ENCODE measurements at regions not wholly inside any gene's neighbourhood (a gene's known extent, or its start where the extent isn't known, plus 50 kb on each side); places are given as distances from the start of the nearest gene placed in this dataset.

GRCh38 chr2:234306426-234307173, 190.3 kb downstream of the ARL4C start:
- Histone ChIP-seq H4K20me1 (ENCODE audit: insufficient read depth, low read length) (no peaks in the 10 kb centered on the region), H3K4me2 (ENCODE audit: low read length) (no peak overlapping the region), H3F3A (ENCODE audit: insufficient read depth, low read length) (no peaks in the 10 kb centered on the region), H3K9me2 (ENCODE audit: low read depth, low read length) (no peaks in the 10 kb centered on the region), H3K27ac (ENCODE audit: low read depth, low read length, poor library complexity, severe bottlenecking) (no peak overlapping the region), H3K4me3 (ENCODE audit: low read depth, low read length, poor library complexity, severe bottlenecking) (no peak overlapping the region), H3K9me3 (ENCODE audit: low read length) (no peaks in the 10 kb centered on the region), H3K9ac (ENCODE audit: low read length) (no peak overlapping the region), H3K79me2 (ENCODE audit: insufficient read depth, low read length) (no peaks in the 10 kb centered on the region), H2AFZ (ENCODE audit: low read length) (no peak overlapping the region), H3K36me3 (ENCODE audit: insufficient read depth, low read length) (no peaks in the 10 kb centered on the region), H3K27me3 (ENCODE audit: insufficient read depth, low read length) (no peaks in the 10 kb centered on the region), H3K4me1 (ENCODE audit: insufficient read depth, low read length, severe bottlenecking) (peaks cover 40% of the 10 kb centered on the region)
- no peak for TF ChIP-seq CTCF (IDR thresholded peaks at IDR 0.05; ENCODE audit: low read length)
- TF ChIP-seq EZH2 (IDR thresholded peaks at IDR 0.05; ENCODE audit: borderline replicate concordance, low read length) = no peak

- Histone ChIP-seq H3K4me1 (ENCODE audit: insufficient read depth, low read length, severe bottlenecking) (peaks cover 46% of the 10 kb centered on the region), H2AFZ (ENCODE audit: low read length) (no peak overlapping the region), H3K9ac (ENCODE audit: low read length) (no peak overlapping the region), H4K20me1 (ENCODE audit: insufficient read depth, low read length) (no peaks in the 10 kb centered on the region), H3F3A (ENCODE audit: insufficient read depth, low read length) (no peaks in the 10 kb centered on the region), H3K9me3 (ENCODE audit: low read length) (no peaks in the 10 kb centered on the region), H3K4me3 (ENCODE audit: low read depth, low read length, poor library complexity, severe bottlenecking) (no peak overlapping the region), H3K79me2 (ENCODE audit: insufficient read depth, low read length) (no peaks in the 10 kb centered on the region), H3K27me3 (ENCODE audit: insufficient read depth, low read length) (no peaks in the 10 kb centered on the region), H3K36me3 (ENCODE audit: insufficient read depth, low read length) (no peaks in the 10 kb centered on the region), H3K4me2 (ENCODE audit: low read length) (no peak overlapping the region), H3K27ac (ENCODE audit: low read depth, low read length, poor library complexity, severe bottlenecking) (no peak overlapping the region), H3K9me2 (ENCODE audit: low read depth, low read length) (no peaks in the 10 kb centered on the region)
- no peak for TF ChIP-seq CTCF (IDR thresholded peaks at IDR 0.05; ENCODE audit: low read length)
- no peak for TF ChIP-seq EZH2 (IDR thresholded peaks at IDR 0.05; ENCODE audit: borderline replicate concordance, low read length)
Measured at GRCh38 chr2:234305846-234306245, 191.0 kb downstream of the ARL4C start.

- no peak overlapping the region for H3K4me2 ChIP-seq (ENCODE audit: low read length)
- H2AFZ ChIP-seq (ENCODE audit: low read length) = no peak overlapping the region
- H3K9me3 ChIP-seq (ENCODE audit: low read length) = no peaks in the 10 kb centered on the region
- peaks cover 48% of the 10 kb centered on the region for H3K4me1 ChIP-seq (ENCODE audit: insufficient read depth, low read length, severe bottlenecking)
- TF ChIP-seq CTCF (IDR thresholded peaks at IDR 0.05; ENCODE audit: low read length) (no peak), EZH2 (IDR thresholded peaks at IDR 0.05; ENCODE audit: borderline replicate concordance, low read length) (no peak)
- no peaks in the 10 kb centered on the region for H3K27me3 ChIP-seq (ENCODE audit: insufficient read depth, low read length)
- no peaks in the 10 kb centered on the region for H3F3A ChIP-seq (ENCODE audit: insufficient read depth, low read length)
- no peak overlapping the region for H3K9ac ChIP-seq (ENCODE audit: low read length)
- H3K4me3 ChIP-seq (ENCODE audit: low read depth, low read length, poor library complexity, severe bottlenecking) = no peak overlapping the region
- no peak overlapping the region for H3K27ac ChIP-seq (ENCODE audit: low read depth, low read length, poor library complexity, severe bottlenecking)
- H3K79me2 ChIP-seq (ENCODE audit: insufficient read depth, low read length) = no peaks in the 10 kb centered on the region
- no peaks in the 10 kb centered on the region for H3K9me2 ChIP-seq (ENCODE audit: low read depth, low read length)
- H4K20me1 ChIP-seq (ENCODE audit: insufficient read depth, low read length) = no peaks in the 10 kb centered on the region
- H3K36me3 ChIP-seq (ENCODE audit: insufficient read depth, low read length) = no peaks in the 10 kb centered on the region
Measured at GRCh38 chr2:234304950-234305349, 191.9 kb downstream of the ARL4C start.
